K562 (cell line): ENCODE measurements at regions not wholly inside any gene's neighbourhood (a gene's known extent, or its start where the extent isn't known, plus 50 kb on each side); places are given as distances from the start of the nearest gene placed in this dataset.

ENCODE experiments used
- ATAC-seq: fragments of 200-7000 bp; cut with Tn5 transposase; 3 replicates; pipeline ENCODE4 v1.9.1; 2020; ENCODE audit warnings: moderate library complexity
- BruUV-seq: library from RNA; stranded (reverse); fragments of 400-500 nt; replicated peaks from 2 replicates; lab custom pipeline; 2021; lab: Mats Ljungman, UMichigan
- CTCF ChIA-PET: fragments of 300-600 bp; formaldehyde crosslinking; extraction: SDS; loops from one replicate; lab custom pipeline; 2021; ENCODE audit warnings: low intra/inter-chr PET ratio; lab: Yijun Ruan, JAX
- POLR2A ChIA-PET: fragments of 300-600, 350-650 bp; sonication (Branson Sonifier 250); formaldehyde crosslinking; extraction: SDS; loops from one replicate; lab custom pipeline; 2021; ENCODE audit warnings: antibody characterized with exemption, inconsistent platforms; lab: Yijun Ruan, JAX
- DNase-seq, 4 experiments: peaks; one replicate each; pipeline versions ENCODE4 v3.0.0 to v3.0.0-alpha.2; 2011 to 2018; ENCODE audit warnings: low spot score in 3 of 4, mixed read lengths in 3 of 4; ENCODE audit errors: extremely low read depth in 1 of 4
- FAIRE-seq: peaks from 2 replicates; lab custom pipeline; 2011; peaks lifted over from hg19 to GRCh38; lab: Jason Lieb, UNC
- H2AFZ ChIP-seq: 2 replicates; pipeline ENCODE4 v1.6.0; 2011; ENCODE audit warnings: low read depth, low read length, control low read depth, inconsistent platforms
- H3K27ac ChIP-seq: fragments of 200-600 bp; 3 replicates; pipeline ENCODE4 v1.8.0; 2011; ENCODE audit warnings: low read depth, mild to moderate bottlenecking, control low read depth, inconsistent platforms, low read length, moderate library complexity, mixed read lengths; ENCODE audit errors: extremely low read depth
- H3K27me3 ChIP-seq, 2 experiments: fragments of 300-600 bp in 1 of 2; 2 replicates in 1 of 2; 3 replicates in 1 of 2; pipeline versions ENCODE4 v1.6.0 to v1.8.0; 2011; ENCODE audit warnings: inconsistent platforms in 2 of 2, low read length in 2 of 2, mild to moderate bottlenecking in 1 of 2, mixed read lengths in 1 of 2, moderate library complexity in 1 of 2; ENCODE audit not compliant: control insufficient read depth in 2 of 2, insufficient read depth in 2 of 2
- H3K36me3 ChIP-seq: fragments of 300-600 bp; 3 replicates; pipeline ENCODE4 v1.8.0; 2011; ENCODE audit warnings: mild to moderate bottlenecking, low read length, inconsistent platforms; ENCODE audit not compliant: control insufficient read depth, insufficient read depth
- H3K4me1 ChIP-seq, 2 experiments: fragments of 200-600 bp in 1 of 2; replicated peaks in 1 of 2; 2 replicates in 1 of 2; 3 replicates in 1 of 2; pipeline versions ENCODE4 v1.5.1 to v1.8.0; 2011; ENCODE audit warnings: inconsistent platforms in 2 of 2, low read length in 2 of 2, mild to moderate bottlenecking in 1 of 2, mixed read lengths in 1 of 2, moderate library complexity in 1 of 2; ENCODE audit not compliant: control insufficient read depth in 2 of 2, insufficient read depth in 2 of 2
- H3K4me2 ChIP-seq: 2 replicates; pipeline ENCODE4 v1.6.1; 2011; ENCODE audit warnings: low read length, control low read depth, inconsistent platforms, mixed read lengths; ENCODE audit not compliant: insufficient read depth
- H3K4me3 ChIP-seq: fragments of 200-600 bp; sonication (generic), shearing (Covaris generic); 2 replicates; pipeline ENCODE4 v1.5.1; 2016; ENCODE audit warnings: control low read depth, inconsistent platforms
- H3K79me2 ChIP-seq: fragments of 200-600 bp; 3 replicates; pipeline ENCODE4 v1.8.0; 2011; ENCODE audit warnings: low read length, inconsistent platforms; ENCODE audit not compliant: control insufficient read depth, insufficient read depth
- H3K9ac ChIP-seq, 2 experiments: 2 replicates each; pipeline versions ENCODE4 v1.6.0 to v1.6.1; 2011; ENCODE audit warnings: low read depth in 2 of 2, low read length in 2 of 2, control low read depth in 1 of 2, inconsistent platforms in 1 of 2, mild to moderate bottlenecking in 1 of 2, mixed read lengths in 1 of 2; ENCODE audit not compliant: insufficient read depth in 1 of 2
- H3K9me1 ChIP-seq: one replicate; pipeline ENCODE4 v1.6.0; 2011; ENCODE audit warnings: inconsistent platforms, mild to moderate bottlenecking, low read length, moderate library complexity; ENCODE audit not compliant: control insufficient read depth, insufficient read depth
- H3K9me3 ChIP-seq: replicated peaks from 2 replicates; pipeline ENCODE4 v1.5.1; 2011; ENCODE audit warnings: low read depth, low read length, inconsistent platforms; ENCODE audit not compliant: control insufficient read depth, insufficient read depth
- H4K20me1 ChIP-seq: replicated peaks from 2 replicates; pipeline ENCODE4 v1.6.1; 2011; ENCODE audit warnings: low read length, inconsistent platforms, mixed read lengths; ENCODE audit not compliant: control insufficient read depth, insufficient read depth
- PHF20 ChIP-seq: fragments of 450-650 bp; IDR thresholded peaks from 2 replicates; pipeline ENCODE4 v1.6.1; 2018; ENCODE audit not compliant: partially characterized antibody
- ZNF121 ChIP-seq: sonication (generic); formaldehyde crosslinking; conservative IDR thresholded peaks from 2 replicates; pipeline ENCODE4 v1.8.0; 2022; ENCODE audit warnings: missing genetic modification reagents
- WGBS: fragments of 100-300 bp; shearing (Covaris generic); methylation state at CpG from one replicate; pipeline ENCODE4 v1.1.6; 2016; ENCODE audit warnings: low coverage, mixed read lengths; ENCODE audit not compliant: insufficient coverage; ENCODE audit errors: missing lambda C conversion rate; 5-methylcytosine and 5-hydroxymethylcytosine counted together
- in situ Hi-C: fragments of 300-500 bp; cut with MboI; formaldehyde crosslinking; loops from 4 replicates; pipeline ENCODE4 v1.15.0; 2018; ENCODE audit warnings: inconsistent platforms, mixed read lengths
- intact Hi-C: fragments of 100-400 bp; cut with micrococcal nuclease; formaldehyde crosslinking; loops from 2 replicates; pipeline ENCODE4 v1.14.2; 2022
- TF ChIP-seq, protein P1 (sequence below), 3 experiments: fragments of 200-800 bp in 1 of 3; fragments of 250-450 bp in 1 of 3; fragments of 450-650 bp in 1 of 3; sonication (Bioruptor Pico) in 1 of 3; sonication (Bioruptor generic) in 1 of 3; formaldehyde crosslinking in 1 of 3; IDR thresholded peaks; 2 replicates each; pipeline versions ENCODE4 v1.6.1 to v1.8.0; 2016 to 2022; ENCODE audit warnings: mild to moderate bottlenecking in 2 of 3, missing genetic modification characterization in 2 of 3, missing compliant biosample characterization in 1 of 3, moderate library complexity in 1 of 3
- TF ChIP-seq, protein P2 (sequence below): fragments of 450-650 bp; formaldehyde crosslinking; IDR thresholded peaks from 2 replicates; pipeline ENCODE4 v1.4.0; 2022; ENCODE audit warnings: mild to moderate bottlenecking, moderate library complexity

DNA sequence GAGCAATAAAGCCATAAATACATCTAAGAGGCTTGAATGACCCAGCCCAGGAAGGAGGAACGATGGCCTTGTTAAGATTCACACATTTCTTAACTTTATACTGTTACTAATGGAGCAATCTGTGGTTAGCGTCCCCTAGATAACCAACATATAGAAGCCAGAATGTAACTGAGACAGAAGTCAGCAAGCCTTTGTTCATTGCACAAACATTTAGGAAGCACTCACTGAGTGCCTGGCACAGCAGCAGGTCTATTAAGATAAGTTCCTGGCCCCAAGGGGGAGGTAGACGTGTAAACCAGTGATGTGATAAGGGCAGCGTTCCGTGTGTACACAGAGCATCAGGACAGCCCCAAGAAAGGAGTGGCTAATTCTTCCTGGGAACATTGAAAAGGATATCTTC lies 63.6 kb upstream of the ATL2 start (continued):
- TF ChIP-seq, protein P1, sequence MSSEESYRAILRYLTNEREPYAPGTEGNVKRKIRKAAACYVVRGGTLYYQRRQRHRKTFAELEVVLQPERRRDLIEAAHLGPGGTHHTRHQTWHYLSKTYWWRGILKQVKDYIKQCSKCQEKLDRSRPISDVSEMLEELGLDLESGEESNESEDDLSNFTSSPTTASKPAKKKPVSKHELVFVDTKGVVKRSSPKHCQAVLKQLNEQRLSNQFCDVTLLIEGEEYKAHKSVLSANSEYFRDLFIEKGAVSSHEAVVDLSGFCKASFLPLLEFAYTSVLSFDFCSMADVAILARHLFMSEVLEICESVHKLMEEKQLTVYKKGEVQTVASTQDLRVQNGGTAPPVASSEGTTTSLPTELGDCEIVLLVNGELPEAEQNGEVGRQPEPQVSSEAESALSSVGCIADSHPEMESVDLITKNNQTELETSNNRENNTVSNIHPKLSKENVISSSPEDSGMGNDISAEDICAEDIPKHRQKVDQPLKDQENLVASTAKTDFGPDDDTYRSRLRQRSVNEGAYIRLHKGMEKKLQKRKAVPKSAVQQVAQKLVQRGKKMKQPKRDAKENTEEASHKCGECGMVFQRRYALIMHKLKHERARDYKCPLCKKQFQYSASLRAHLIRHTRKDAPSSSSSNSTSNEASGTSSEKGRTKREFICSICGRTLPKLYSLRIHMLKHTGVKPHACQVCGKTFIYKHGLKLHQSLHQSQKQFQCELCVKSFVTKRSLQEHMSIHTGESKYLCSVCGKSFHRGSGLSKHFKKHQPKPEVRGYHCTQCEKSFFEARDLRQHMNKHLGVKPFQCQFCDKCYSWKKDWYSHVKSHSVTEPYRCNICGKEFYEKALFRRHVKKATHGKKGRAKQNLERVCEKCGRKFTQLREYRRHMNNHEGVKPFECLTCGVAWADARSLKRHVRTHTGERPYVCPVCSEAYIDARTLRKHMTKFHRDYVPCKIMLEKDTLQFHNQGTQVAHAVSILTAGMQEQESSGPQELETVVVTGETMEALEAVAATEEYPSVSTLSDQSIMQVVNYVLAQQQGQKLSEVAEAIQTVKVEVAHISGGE (CRISPR knock-in tag; IDR thresholded peaks at IDR 0.05) = 0 out of 6 replicates have a peak, but pooled peaks of 1 of the 3 experiments have one; percentile 16
- TF ChIP-seq, protein P2, sequence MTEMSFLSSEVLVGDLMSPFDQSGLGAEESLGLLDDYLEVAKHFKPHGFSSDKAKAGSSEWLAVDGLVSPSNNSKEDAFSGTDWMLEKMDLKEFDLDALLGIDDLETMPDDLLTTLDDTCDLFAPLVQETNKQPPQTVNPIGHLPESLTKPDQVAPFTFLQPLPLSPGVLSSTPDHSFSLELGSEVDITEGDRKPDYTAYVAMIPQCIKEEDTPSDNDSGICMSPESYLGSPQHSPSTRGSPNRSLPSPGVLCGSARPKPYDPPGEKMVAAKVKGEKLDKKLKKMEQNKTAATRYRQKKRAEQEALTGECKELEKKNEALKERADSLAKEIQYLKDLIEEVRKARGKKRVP (CRISPR knock-in tag) = no peak

- Histone ChIP-seq H3K27me3 (peaks cover 17 to 23% of the 10 kb centered on the region in 2 experiments; a peak in 4 of 5 replicates), H4K20me1 (no peaks in the 10 kb centered on the region; the same call in 1 of the 2 replicates), H3K4me1 (peaks cover 0 to 12% of the 10 kb centered on the region in 2 experiments; a peak in 4 of 5 replicates), H3K9me3 (no peaks in the 10 kb centered on the region), H3K79me2 (no peaks in the 10 kb centered on the region), H3K9ac (no peak overlapping the region), H3K27ac (no peak overlapping the region), H3K9me1 (no peaks in the 10 kb centered on the region), H3K36me3 (no peaks in the 10 kb centered on the region), H3K4me3 (no peak overlapping the region), H2AFZ (no peak overlapping the region), H3K4me2 (no peak overlapping the region)
- ATAC-seq = no peak
- BruUV-seq = no TSS peak
- in situ Hi-C loops (no loop called here), intact Hi-C loops (loop anchor here (5.0 kb wide), 1 partner anchor 67 kb away; no protein-coding TSS in a partner anchor)
- ChIA-PET POLR2A (interaction anchor here (1.0 kb wide), 1 partner anchor 23 kb away, joined by 3 read pairs; no protein-coding TSS in a partner anchor), CTCF (no interaction called here)
- no peak for DNase-seq
- no peak for FAIRE-seq
- 15% methylated on average over 3 of the region's 3 CpGs for WGBS
- TF ChIP-seq ZNF121 = no peak
- no peak for TF ChIP-seq PHF20
Measured at GRCh38 chr2:38439863-38440262, 62.8 kb upstream of the ATL2 start.
